Gastroesophageal sphincter (tissue), 4 donors: ENCODE measurements at regions not wholly inside any gene's neighbourhood (a gene's known extent, or its start where the extent isn't known, plus 50 kb on each side); places are given as distances from the start of the nearest gene placed in this dataset.
"Not testable (repeated sequence)": the region's sequence is repeated elsewhere in the genome, so short reads cannot be mapped to it uniquely, and the experiment has no call there.

Source experiments
- ATAC-seq: fragments of 150-250 bp; one replicate; pipeline ENCODE4 v1.9.1; 2016; ENCODE audit warnings: mild to moderate bottlenecking, moderate library complexity
- H3K27ac ChIP-seq, 4 donors: fragments of 200-600 bp; sonication (generic) in 3 of 4; 1 replicate in 3 of 4; 2 replicates in 1 of 4; pipeline ENCODE4 v1.5.1; 2016 to 2019
- H3K27me3 ChIP-seq: fragments of 200-600 bp; sonication (generic); one replicate; pipeline ENCODE4 v1.5.1; 2019
- H3K36me3 ChIP-seq, 2 donors: fragments of 200-600 bp; sonication (generic); one replicate each; pipeline ENCODE4 v1.5.1; 2019; ENCODE audit warnings: control low read depth in 1 of 2
- H3K4me1 ChIP-seq, 3 donors: fragments of 200-600 bp; sonication (generic); 1 replicate in 2 of 3; 2 replicates in 1 of 3; pipeline ENCODE4 v1.5.1; 2016 to 2019; ENCODE audit warnings: control low read depth in 2 of 3
- H3K4me3 ChIP-seq, 2 donors: fragments of 200-600 bp; sonication (generic); one replicate each; pipeline ENCODE4 v1.5.1; 2019; ENCODE audit warnings: mild to moderate bottlenecking in 1 of 2, moderate library complexity in 1 of 2
- H3K9me3 ChIP-seq, 3 donors: fragments of 200-600 bp; sonication (generic); one replicate each; pipeline ENCODE4 v1.5.1; 2017 to 2019; ENCODE audit warnings: control low read depth in 2 of 3
- CTCF ChIP-seq, 4 experiments: fragments of 200-600 bp in 2 of 4; fragments of 450-650 bp in 2 of 4; sonication (generic) in 1 of 4; IDR thresholded peaks; one replicate each; pipeline ENCODE4 v1.5.1; 2017 to 2019; ENCODE audit warnings: antibody characterized with exemption in 4 of 4, mild to moderate bottlenecking in 2 of 4, moderate library complexity in 2 of 4
- EP300 ChIP-seq: sonication (generic); formaldehyde crosslinking; IDR thresholded peaks from one replicate; pipeline ENCODE4 v1.6.1; 2017; ENCODE audit warnings: antibody characterized with exemption, mild to moderate bottlenecking
- POLR2A ChIP-seq, 2 donors: fragments of 450-650 bp; IDR thresholded peaks; one replicate each; pipeline ENCODE4 v1.6.1; 2017; ENCODE audit warnings: antibody characterized with exemption in 2 of 2, mild to moderate bottlenecking in 2 of 2, moderate library complexity in 1 of 2
- POLR2AphosphoS5 ChIP-seq: sonication (generic); formaldehyde crosslinking; IDR thresholded peaks from one replicate; pipeline ENCODE4 v1.6.1; 2017; ENCODE audit warnings: antibody characterized with exemption
- WGBS, 2 donors: methylation state at CpG; one replicate each; pipeline ENCODE4 v1.1.5; 2018; ENCODE audit warnings: low coverage in 1 of 2; 5-methylcytosine and 5-hydroxymethylcytosine counted together

DNA sequence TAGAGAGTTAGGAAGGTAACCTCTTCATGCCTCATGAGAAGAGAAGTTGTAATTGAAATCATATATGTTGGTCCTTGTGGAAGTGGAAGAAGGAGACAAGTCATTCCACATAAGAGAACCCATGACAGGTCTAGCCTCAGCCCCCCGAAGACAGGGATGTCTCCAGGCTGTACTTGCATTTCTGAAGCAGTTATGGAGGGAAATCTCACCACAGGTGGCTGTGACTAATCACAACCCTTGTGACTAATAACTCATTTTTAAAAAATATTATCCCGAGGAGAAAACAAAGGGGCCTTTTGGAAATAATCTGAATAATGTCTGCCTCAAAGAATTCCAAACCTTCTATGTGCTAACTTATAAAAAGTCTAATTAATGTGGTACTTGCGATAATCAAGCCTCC is 262.1 kb upstream of the RPS23 start:
- Histone ChIP-seq H3K9me3 (peaks cover 0 to 13% (median 0%) of the 10 kb centered on the region in 3 donors), H3K36me3 (no peaks in the 10 kb centered on the region), H3K27me3 (no peaks in the 10 kb centered on the region), H3K27ac (no peak overlapping the region), H3K4me3 (no peak overlapping the region), H3K4me1 (no peaks in the 10 kb centered on the region)
- TF ChIP-seq CTCF (IDR thresholded peaks at IDR 0.05) (no peak), EP300 (no peak), POLR2AphosphoS5 (no peak), POLR2A (IDR thresholded peaks at IDR 0.05) (no peak)
- no peak for ATAC-seq
- WGBS, 2 donors, result 73 to 100% methylated on average over 3 of the region's 3 CpGs

DNA sequence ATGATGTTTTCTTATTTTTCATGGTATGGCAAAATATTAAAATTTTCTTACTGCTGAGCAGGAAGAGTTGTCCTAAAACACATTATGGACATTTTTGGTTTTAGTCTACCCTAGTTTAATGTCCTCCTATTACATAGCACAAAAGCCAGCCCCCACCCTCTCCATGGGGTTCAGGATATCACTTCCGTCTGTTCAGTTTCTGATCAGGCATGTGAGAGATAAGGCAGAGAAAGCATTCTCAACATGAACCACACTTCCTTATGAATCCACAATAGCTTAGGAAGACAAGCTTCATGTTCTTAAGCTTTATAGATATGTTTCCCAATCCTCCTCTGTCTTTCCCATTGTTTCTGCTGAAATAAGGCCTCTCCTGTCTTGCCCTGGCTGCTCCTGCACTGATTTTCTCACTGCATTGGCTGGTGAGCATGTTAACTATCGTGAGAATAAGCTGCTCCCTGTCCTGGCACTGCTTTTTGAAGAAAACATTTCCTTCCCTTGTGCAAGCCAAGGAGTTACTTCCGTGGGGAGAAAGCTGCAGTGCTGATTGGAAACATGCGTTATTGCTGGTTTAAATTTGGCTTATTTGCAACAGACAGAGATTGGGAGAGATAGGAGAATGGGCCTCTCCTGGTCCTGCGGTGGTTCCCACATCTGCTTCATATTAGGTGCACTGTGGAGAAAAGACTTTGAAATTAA is 260.3 kb upstream of the RPS23 start:
- 40 to 50% methylated on average over 1 to 5 of the region's 5 CpGs for WGBS, 2 donors
- Histone ChIP-seq H3K27me3 (no peaks in the 10 kb centered on the region), H3K4me1 (no peaks in the 10 kb centered on the region), H3K4me3 (no peak overlapping the region), H3K9me3 (no peaks in the 10 kb centered on the region), H3K36me3 (no peaks in the 10 kb centered on the region), H3K27ac (no peak overlapping the region)
- ATAC-seq, result no peak
- TF ChIP-seq POLR2A (IDR thresholded peaks at IDR 0.05), result no peak
- TF ChIP-seq CTCF (IDR thresholded peaks at IDR 0.05), result no peak
- TF ChIP-seq EP300, result no peak
- no peak for TF ChIP-seq POLR2AphosphoS5

DNA sequence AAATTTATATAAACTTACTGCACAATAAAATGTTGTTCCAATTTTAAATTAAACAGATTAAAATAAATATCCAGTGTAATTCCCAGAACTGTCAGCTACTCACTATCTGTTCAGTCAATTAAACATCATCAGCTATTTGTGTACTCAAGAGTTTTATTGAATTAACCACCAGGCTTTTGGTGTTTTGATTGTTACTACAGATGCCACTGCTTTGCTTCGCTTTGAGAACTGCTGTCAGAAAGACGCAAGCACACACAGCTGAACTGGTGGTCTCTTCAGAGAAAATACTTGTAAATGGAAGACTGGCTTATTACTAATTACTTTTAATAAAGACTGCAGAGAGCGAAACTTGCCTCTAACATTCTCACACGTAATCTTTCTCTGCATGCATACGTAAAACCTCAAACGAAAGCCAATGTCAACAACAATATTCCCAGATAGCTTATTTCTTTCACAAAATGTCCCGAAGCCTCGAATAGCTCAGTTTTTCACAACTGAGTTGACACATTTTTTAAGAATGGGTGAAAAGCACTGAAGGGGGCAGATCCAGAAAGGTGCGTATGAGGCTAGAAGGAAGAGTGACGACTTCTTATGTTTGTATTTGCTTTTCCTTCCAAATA is 259.6 kb upstream of the RPS23 start:
- no peak for ATAC-seq
- Histone ChIP-seq H3K9me3 (no peaks in the 10 kb centered on the region), H3K4me1 (no peaks in the 10 kb centered on the region), H3K27me3 (no peaks in the 10 kb centered on the region), H3K36me3 (no peaks in the 10 kb centered on the region), H3K27ac (no peak overlapping the region), H3K4me3 (no peak overlapping the region)
- WGBS, 2 donors, result 81 to 92% methylated on average over 9 to 10 of the region's 10 CpGs
- no peak for TF ChIP-seq POLR2A (IDR thresholded peaks at IDR 0.05)
- no peak for TF ChIP-seq POLR2AphosphoS5
- TF ChIP-seq CTCF (IDR thresholded peaks at IDR 0.05), result no peak
- no peak for TF ChIP-seq EP300

DNA sequence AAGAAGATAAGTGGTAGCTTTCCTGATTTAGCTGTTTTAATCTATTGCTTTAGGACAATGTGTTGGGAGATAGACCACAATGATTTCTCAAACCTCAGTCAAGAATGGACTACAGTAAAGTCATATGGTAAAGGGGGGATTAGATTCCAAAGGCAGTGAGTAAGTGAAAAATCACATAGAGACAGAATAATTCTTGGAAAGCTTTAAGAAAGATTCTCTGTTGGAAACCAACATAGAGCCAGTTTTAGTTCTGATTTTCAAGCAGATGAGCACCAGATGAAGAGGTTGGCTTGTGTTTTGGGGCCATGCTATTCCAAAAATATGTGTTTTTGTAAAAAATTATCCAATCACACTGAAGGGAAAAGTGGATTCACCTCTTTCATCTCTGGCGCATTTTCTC is 256.8 kb upstream of the RPS23 start:
- Histone ChIP-seq H3K27ac (no peak overlapping the region), H3K27me3 (no peaks in the 10 kb centered on the region), H3K4me1 (no peaks in the 10 kb centered on the region), H3K36me3 (no peaks in the 10 kb centered on the region), H3K9me3 (peaks cover 0 to 5% (median 0%) of the 10 kb centered on the region in 3 donors), H3K4me3 (no peak overlapping the region)
- TF ChIP-seq CTCF (IDR thresholded peaks at IDR 0.05), result no peak
- no peak for TF ChIP-seq POLR2A (IDR thresholded peaks at IDR 0.05)
- TF ChIP-seq EP300, result no peak
- TF ChIP-seq POLR2AphosphoS5, result no peak
- no peak for ATAC-seq
- 80 to 100% methylated on average over 1 of the region's 1 CpG for WGBS, 2 donors

DNA sequence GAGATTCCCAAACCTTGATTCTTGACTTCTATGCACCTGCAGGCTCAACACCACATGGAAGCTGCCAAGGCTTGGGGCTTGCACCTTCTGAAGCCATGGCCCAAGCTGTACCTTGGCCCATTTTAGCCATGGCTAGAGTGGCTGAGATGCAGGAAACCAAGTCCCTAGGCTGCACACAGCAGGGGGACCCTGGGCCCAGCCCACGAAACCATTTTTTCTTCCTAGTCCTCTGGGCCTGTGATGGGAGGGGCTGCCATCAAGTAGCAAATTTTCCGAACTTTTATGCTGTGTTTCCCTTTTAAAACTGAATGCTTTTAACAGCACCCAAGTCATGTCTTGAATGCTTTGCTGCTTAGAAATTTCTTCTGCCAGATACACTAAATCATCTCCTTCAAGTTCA is 253.9 kb upstream of the RPS23 start:
- H3K4me1 ChIP-seq, ATAC-seq, H3K4me3 ChIP-seq, H3K27me3 ChIP-seq, H3K36me3 ChIP-seq, H3K27ac ChIP-seq, H3K9me3 ChIP-seq: not testable (repeated sequence)
- 71 to 83% methylated on average over 1 of the region's 2 CpGs for WGBS, 2 donors
